GM12873 (cell line): ENCODE measurements at regions not wholly inside any gene's neighbourhood (a gene's known extent, or its start where the extent isn't known, plus 50 kb on each side); places are given as distances from the start of the nearest gene placed in this dataset.

ENCODE experiments used
- CTCF ChIP-seq: IDR thresholded peaks from 2 replicates; pipeline ENCODE4 v1.5.1; 2012; ENCODE audit warnings: low read depth, mild to moderate bottlenecking, moderate library complexity, low read length, control low read depth; ENCODE audit not compliant: insufficient read depth; ENCODE audit errors: missing control alignments

GRCh38 chr1:177838907-177839485 lies 130.9 kb downstream of the SEC16B start:
- TF ChIP-seq CTCF = no peak

- no peak for TF ChIP-seq CTCF
Observed at GRCh38 chr1:177833631-177834030, 136.2 kb downstream of the SEC16B start.

GRCh38 chr1:177830531-177831135 lies 139.2 kb downstream of the SEC16B start:
- TF ChIP-seq CTCF = no peak

- no peak for TF ChIP-seq CTCF
Observed at GRCh38 chr1:177825276-177825901, 144.5 kb downstream of the SEC16B start.

- TF ChIP-seq CTCF = no peak
Observed at GRCh38 chr1:177824508-177824982, 145.3 kb downstream of the SEC16B start.

GRCh38 chr1:177820213-177820612 lies 149.6 kb downstream of the SEC16B start:
- TF ChIP-seq CTCF = no peak
